ENCODE measurements at regions not wholly inside any gene's neighbourhood (a gene's known extent, or its start where the extent isn't known, plus 50 kb on each side); places are given as distances from the start of the nearest gene placed in this dataset.
"Not testable (repeated sequence)": the region's sequence is repeated elsewhere in the genome, so short reads cannot be mapped to it uniquely, and the experiment has no call there.

DNA sequence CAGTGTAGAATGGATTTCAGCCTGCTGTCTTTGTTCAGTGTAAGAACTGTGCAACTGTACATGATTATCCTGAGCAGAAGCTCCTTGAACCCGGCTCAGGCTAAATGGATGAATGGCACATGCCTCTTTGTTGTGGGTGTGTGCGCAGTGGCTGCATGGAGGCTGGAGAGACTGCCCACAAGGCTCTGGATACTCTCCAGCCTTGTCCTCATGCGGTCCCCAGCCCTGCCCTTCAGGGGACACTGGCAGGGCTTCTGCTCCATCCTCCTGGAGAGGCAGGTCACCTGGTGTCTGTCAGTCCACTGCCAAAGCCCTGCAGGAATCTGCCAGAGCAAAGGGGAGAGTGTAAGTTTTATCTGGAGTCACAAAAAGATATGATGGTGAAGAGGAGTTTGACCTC, 241.7 kb upstream of the EXOC2 start:
- no peak for DNase-seq (ENCODE audit: low read depth)
- no peak overlapping the region for H3K4me3 ChIP-seq (ENCODE audit: low read depth, low read length)
- TF ChIP-seq, protein P1, sequence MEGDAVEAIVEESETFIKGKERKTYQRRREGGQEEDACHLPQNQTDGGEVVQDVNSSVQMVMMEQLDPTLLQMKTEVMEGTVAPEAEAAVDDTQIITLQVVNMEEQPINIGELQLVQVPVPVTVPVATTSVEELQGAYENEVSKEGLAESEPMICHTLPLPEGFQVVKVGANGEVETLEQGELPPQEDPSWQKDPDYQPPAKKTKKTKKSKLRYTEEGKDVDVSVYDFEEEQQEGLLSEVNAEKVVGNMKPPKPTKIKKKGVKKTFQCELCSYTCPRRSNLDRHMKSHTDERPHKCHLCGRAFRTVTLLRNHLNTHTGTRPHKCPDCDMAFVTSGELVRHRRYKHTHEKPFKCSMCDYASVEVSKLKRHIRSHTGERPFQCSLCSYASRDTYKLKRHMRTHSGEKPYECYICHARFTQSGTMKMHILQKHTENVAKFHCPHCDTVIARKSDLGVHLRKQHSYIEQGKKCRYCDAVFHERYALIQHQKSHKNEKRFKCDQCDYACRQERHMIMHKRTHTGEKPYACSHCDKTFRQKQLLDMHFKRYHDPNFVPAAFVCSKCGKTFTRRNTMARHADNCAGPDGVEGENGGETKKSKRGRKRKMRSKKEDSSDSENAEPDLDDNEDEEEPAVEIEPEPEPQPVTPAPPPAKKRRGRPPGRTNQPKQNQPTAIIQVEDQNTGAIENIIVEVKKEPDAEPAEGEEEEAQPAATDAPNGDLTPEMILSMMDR (IDR thresholded peaks at IDR 0.05; ENCODE audit: insufficient read depth, low read depth, low read length, missing control alignments), result no peak

DNA sequence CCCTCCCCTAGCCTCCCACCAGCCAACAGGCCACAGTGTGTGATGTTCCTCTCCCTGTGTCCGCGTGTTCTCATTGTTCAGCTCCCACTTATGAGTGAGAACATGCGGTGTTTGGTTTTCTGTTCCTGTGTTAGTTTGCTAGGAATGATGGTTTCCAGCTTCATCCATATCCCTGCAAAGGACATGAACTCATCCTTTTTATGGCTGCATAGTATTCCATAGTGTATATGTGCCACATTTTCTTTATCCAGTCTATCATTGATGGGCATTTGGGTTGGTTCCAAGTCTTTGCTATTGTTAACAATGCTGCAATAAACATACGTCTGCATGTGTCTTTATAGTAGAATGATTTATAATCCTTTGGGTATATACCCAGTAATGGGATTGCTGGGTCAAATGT, 239.0 kb upstream of the EXOC2 start:
- not testable (repeated sequence) for H3K4me3 ChIP-seq (ENCODE audit: low read depth, low read length); DNase-seq (ENCODE audit: low read depth)

- no peak for DNase-seq (ENCODE audit: low read depth)
- H3K4me3 ChIP-seq (ENCODE audit: low read depth, low read length), result no peak overlapping the region
- TF ChIP-seq, protein P1 (IDR thresholded peaks at IDR 0.05; ENCODE audit: insufficient read depth, low read depth, low read length, missing control alignments), result no peak
Measured at GRCh38 chr6:927157-927556, 234.2 kb upstream of the EXOC2 start.

DNA sequence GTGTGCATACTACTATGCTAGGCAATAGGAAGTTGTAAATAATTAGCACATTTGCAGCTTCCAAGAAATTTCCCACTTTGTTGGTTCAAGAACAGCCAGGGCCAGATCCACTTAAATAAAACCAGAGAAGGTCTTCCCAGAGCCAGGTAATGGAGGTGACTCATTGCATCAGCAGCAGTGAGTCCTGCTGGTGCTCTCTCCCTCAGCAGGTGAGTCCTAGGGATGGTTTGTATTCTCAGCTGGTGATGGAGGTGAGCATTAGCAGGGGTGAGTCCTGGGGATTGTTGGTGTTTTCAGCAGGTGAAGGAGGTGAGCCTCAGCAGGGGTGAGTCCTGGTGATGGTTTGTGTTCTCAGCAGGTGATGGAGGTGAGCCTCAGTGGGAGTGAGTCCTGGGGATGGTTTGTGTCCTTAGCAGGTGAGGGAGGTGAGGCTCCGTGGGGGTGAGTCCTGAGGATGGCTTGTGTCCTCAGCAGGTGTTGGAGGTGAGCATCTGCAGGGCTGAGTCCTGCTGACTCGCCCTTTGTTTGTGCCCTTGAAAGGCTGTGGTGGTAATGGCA, 232.8 kb upstream of the EXOC2 start:
- H3K4me3 ChIP-seq (ENCODE audit: low read depth, low read length), result no peak overlapping the region
- no peak for DNase-seq (ENCODE audit: low read depth)
- TF ChIP-seq, protein P1 (IDR thresholded peaks at IDR 0.05; ENCODE audit: insufficient read depth, low read depth, low read length, missing control alignments), result no peak

- no peak for DNase-seq (ENCODE audit: low read depth)
- no peak overlapping the region for H3K4me3 ChIP-seq (ENCODE audit: low read depth, low read length)
- TF ChIP-seq, protein P1 (IDR thresholded peaks at IDR 0.05; ENCODE audit: insufficient read depth, low read depth, low read length, missing control alignments), result no peak
Measured at GRCh38 chr6:924661-925060, 231.7 kb upstream of the EXOC2 start.

GRCh38 chr6:921400-921799, 228.5 kb upstream of the EXOC2 start:
- TF ChIP-seq, protein P1 (IDR thresholded peaks at IDR 0.05; ENCODE audit: insufficient read depth, low read depth, low read length, missing control alignments), result no peak
- DNase-seq (ENCODE audit: low read depth), result no peak

DNA sequence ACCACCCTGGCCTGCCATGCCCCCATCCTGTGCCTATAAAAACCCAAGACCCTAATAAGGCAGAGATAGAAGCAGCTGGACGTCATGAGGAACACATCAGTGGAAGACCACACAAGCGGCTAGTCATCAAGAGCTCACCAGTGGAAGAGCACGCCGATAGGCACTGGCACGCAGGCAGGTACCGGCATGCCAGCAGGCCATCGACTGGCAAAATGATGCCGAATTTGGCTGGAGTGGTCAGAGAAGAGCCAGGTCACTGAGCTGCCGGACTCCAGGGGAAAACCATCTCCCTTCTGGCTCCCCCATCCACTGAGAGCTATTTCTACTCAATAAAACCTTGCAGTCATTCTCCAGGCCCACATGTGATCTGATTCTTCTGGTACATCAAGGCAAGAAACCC, 227.6 kb upstream of the EXOC2 start:
- TF ChIP-seq, protein P1 (IDR thresholded peaks at IDR 0.05; ENCODE audit: insufficient read depth, low read depth, low read length, missing control alignments), result no peak
- DNase-seq (ENCODE audit: low read depth), result no peak
- H3K4me3 ChIP-seq (ENCODE audit: low read depth, low read length), result no peak overlapping the region

More at GRCh38 chr6:921400-921799, 228.5 kb upstream of the EXOC2 start:
- no peak overlapping the region for H3K4me3 ChIP-seq (ENCODE audit: low read depth, low read length)
